Spleen (tissue), 11 donors: ENCODE measurements at regions not wholly inside any gene's neighbourhood (a gene's known extent, or its start where the extent isn't known, plus 50 kb on each side); places are given as distances from the start of the nearest gene placed in this dataset.

ENCODE experiments used
- DNase-seq: peaks from one replicate; pipeline ENCODE4 v3.0.0-alpha.2; 2020
- H3K27ac ChIP-seq, 8 donors: fragments of 200-600 bp; sonication (generic) in 7 of 8; 1 replicate in 4 of 8; 2 replicates in 4 of 8; pipeline versions ENCODE4 v1.5.0 to v1.8.0; 2016 to 2021; ENCODE audit warnings: inconsistent platforms in 4 of 8, mild to moderate bottlenecking in 4 of 8, moderate library complexity in 1 of 8
- H3K27me3 ChIP-seq, 7 donors: fragments of 200-600 bp; sonication (generic) in 6 of 7; replicated peaks in 1 of 7; 1 replicate in 4 of 7; 2 replicates in 3 of 7; pipeline versions ENCODE4 v1.5.0 to v1.8.0; 2016 to 2021; ENCODE audit warnings: inconsistent platforms in 3 of 7, mild to moderate bottlenecking in 1 of 7
- H3K36me3 ChIP-seq, 6 donors: fragments of 200-600 bp; sonication (generic) in 5 of 6; 1 replicate in 4 of 6; 2 replicates in 2 of 6; pipeline versions ENCODE4 v1.5.0 to v1.8.0; 2016 to 2021; ENCODE audit warnings: inconsistent platforms in 2 of 6
- H3K4me1 ChIP-seq, 6 donors: fragments of 200-600 bp; sonication (generic) in 5 of 6; 1 replicate in 3 of 6; 2 replicates in 3 of 6; pipeline versions ENCODE4 v1.5.0 to v1.8.0; 2016 to 2021; ENCODE audit warnings: inconsistent platforms in 3 of 6
- H3K4me3 ChIP-seq, 8 donors: fragments of 200-600 bp; sonication (generic) in 7 of 8; 1 replicate in 4 of 8; 2 replicates in 4 of 8; pipeline versions ENCODE4 v1.5.0 to v1.8.0; 2016 to 2021; ENCODE audit warnings: inconsistent platforms in 4 of 8, mild to moderate bottlenecking in 4 of 8, moderate library complexity in 2 of 8
- H3K9me3 ChIP-seq, 8 donors: fragments of 200-600 bp; sonication (generic) in 7 of 8; 1 replicate in 4 of 8; 2 replicates in 4 of 8; pipeline versions ENCODE4 v1.5.0 to v1.8.0; 2016 to 2021; ENCODE audit warnings: inconsistent platforms in 4 of 8
- POLR2A ChIP-seq, 3 donors: fragments of 450-650 bp; IDR thresholded peaks; one replicate each; pipeline ENCODE4 v1.5.1; 2017; ENCODE audit warnings: antibody characterized with exemption in 3 of 3, mild to moderate bottlenecking in 1 of 3
- POLR2AphosphoS5 ChIP-seq, 3 donors: sonication (generic); formaldehyde crosslinking; IDR thresholded peaks; one replicate each; pipeline ENCODE4 v1.5.1; 2017; ENCODE audit warnings: antibody characterized with exemption in 3 of 3
- WGBS, 5 donors: extraction: QIAGEN DNeasy Blood & Tissue Kit in 3 of 5; methylation state at CpG; one replicate each; pipeline versions ENCODE4 v1.1.5 to v1.1.7; 2013 to 2018; 5-methylcytosine and 5-hydroxymethylcytosine counted together
- intact Hi-C: fragments of 100-400 bp; cut with DNase I; formaldehyde crosslinking; loops from one replicate; pipeline ENCODE4 v1.15.0; 2023; ENCODE audit warnings: low total_unique reads
- TF ChIP-seq, protein P1 (sequence below), 11 experiments: fragments of 200-600 bp in 7 of 11; fragments of 450-650 bp in 4 of 11; sonication (generic) in 4 of 11; IDR thresholded peaks in 8 of 11; conservative IDR thresholded peaks in 3 of 11; 1 replicate in 7 of 11; 2 replicates in 4 of 11; pipeline versions ENCODE4 v1.4.0 to v1.8.0; 2016 to 2021; ENCODE audit warnings: antibody characterized with exemption in 11 of 11, inconsistent platforms in 4 of 11, mild to moderate bottlenecking in 1 of 11
- donor health status: healthy with polysubstance abuse.
- donor health status: DM: no; HTN: no; CAD: no; lungs with moderate emphysema.
- donor health status: DM: no; HTN: no; CAD: no.
- donor health status: Bipolar disorder and iron deficiency.
- donor health status: healthy.
- donor health status: DM: no; HTN: no; CAD: no.
- donor health status: DM: yes; HTN: yes; CAD: no.

DNA sequence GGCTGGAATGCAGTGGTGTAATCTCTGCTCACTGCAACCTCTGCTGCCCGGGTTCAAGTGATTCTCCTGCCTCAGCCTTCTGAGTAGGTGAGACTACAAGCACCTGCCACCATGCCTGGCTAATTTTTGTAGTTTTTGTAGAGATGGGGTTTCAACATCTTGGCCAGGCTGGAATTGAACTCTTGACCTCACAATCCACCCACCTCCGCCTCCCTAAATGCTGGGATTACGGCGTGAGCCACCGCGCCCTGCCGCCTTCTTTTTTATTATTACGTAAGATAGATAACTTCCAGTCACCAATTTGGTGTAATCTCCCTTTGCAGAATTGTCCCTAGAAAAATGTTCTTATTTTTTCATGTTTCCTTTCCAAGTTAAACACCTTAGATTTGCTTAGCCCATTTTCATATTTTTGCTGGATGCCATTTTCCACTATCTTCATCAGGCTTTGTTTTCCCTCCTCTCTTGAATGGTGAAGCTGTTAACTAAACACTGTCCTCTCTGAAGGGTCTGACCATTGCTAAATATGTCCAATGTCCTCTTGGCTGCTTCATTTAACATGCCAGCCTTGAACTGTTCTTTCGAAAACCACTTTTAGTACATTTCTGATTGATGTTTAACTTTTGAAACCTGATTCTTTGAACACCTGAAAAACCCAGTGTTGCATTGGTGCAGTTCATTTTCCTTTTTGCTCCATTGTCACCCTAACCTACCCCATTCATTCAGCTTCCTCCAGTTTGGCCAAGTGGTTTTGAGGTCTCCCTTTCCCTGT, 135.1 kb upstream of the PIK3R1 start:
- intact Hi-C loops: no loop called here
- 83 to 94% (median 91%) methylated on average over 9 of the region's 9 CpGs for WGBS, 5 donors
- no peak for TF ChIP-seq POLR2AphosphoS5 (IDR thresholded peaks at IDR 0.05)
- TF ChIP-seq, protein P1, sequence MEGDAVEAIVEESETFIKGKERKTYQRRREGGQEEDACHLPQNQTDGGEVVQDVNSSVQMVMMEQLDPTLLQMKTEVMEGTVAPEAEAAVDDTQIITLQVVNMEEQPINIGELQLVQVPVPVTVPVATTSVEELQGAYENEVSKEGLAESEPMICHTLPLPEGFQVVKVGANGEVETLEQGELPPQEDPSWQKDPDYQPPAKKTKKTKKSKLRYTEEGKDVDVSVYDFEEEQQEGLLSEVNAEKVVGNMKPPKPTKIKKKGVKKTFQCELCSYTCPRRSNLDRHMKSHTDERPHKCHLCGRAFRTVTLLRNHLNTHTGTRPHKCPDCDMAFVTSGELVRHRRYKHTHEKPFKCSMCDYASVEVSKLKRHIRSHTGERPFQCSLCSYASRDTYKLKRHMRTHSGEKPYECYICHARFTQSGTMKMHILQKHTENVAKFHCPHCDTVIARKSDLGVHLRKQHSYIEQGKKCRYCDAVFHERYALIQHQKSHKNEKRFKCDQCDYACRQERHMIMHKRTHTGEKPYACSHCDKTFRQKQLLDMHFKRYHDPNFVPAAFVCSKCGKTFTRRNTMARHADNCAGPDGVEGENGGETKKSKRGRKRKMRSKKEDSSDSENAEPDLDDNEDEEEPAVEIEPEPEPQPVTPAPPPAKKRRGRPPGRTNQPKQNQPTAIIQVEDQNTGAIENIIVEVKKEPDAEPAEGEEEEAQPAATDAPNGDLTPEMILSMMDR (IDR thresholded peaks at IDR 0.05 in 8 of 11, conservative IDR thresholded peaks at IDR 0.05 in 3 of 11): no peak
- no peak for TF ChIP-seq POLR2A (IDR thresholded peaks at IDR 0.05)

DNA sequence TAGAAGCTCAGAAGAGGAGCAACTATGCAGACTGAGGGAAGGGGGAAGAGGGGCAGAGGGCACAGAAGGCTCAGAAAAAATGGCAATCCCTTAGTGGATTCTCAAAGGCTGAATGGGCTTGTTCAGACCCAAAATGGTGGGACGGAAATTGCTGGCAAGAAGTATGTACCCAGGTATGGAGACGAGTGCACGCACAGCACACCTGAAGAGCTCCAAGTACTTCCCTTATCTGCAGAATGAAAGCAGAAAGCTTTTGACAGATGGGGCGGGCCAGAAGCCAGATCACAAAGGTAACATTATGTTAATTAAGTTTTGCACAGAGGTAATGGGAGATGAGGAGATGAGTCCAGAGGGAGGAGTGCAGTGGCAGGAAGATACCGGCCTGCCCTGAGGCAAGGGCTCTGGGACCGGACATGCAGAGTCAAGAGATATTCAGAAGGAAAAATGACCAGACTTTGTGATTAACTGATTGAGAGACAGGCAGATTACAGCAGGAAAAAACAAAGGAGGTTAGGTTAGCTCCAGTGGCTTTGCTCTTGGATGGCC, 138.1 kb upstream of the PIK3R1 start:
- intact Hi-C loops: no loop called here

More for the DNA sequence above, 135.1 kb upstream of the PIK3R1 start:
- H3K27me3 ChIP-seq: no peaks in the 10 kb centered on the region
- H3K36me3 ChIP-seq: no peaks in the 10 kb centered on the region
- H3K27ac ChIP-seq: no peak overlapping the region
- no peaks in the 10 kb centered on the region for H3K9me3 ChIP-seq
- H3K4me1 ChIP-seq: no peaks in the 10 kb centered on the region
- no peak overlapping the region for H3K4me3 ChIP-seq
- DNase-seq: no peak

DNA sequence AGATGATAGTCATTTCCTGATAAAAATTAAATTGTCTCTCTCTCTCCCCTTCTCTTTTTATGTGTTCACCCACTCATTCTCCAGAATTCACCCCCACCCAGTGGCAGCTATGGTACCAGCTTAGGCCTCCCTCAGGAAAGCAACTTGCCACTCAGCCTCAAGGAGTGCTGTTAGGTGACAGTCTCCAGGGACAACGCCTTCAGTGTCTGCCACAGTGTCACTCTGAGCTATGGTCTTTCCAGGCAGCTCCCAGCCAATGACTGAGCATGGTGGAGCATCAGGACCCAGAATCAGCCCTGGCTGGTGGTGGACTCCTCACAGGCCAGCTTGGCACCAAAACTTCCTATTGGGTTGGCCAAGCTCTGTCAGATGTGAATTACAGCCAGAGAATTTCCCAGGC, 140.9 kb upstream of the PIK3R1 start:
- H3K4me1 ChIP-seq: no peaks in the 10 kb centered on the region
- DNase-seq: no peak
- no peaks in the 10 kb centered on the region for H3K36me3 ChIP-seq
- H3K4me3 ChIP-seq: no peak overlapping the region
- H3K27ac ChIP-seq: no peak overlapping the region
- no peak for TF ChIP-seq POLR2A (IDR thresholded peaks at IDR 0.05)
- TF ChIP-seq, protein P1 (IDR thresholded peaks at IDR 0.05 in 8 of 11, conservative IDR thresholded peaks at IDR 0.05 in 3 of 11): no peak
- no peak for TF ChIP-seq POLR2AphosphoS5 (IDR thresholded peaks at IDR 0.05)
- no peaks in the 10 kb centered on the region for H3K9me3 ChIP-seq
- H3K27me3 ChIP-seq: no peaks in the 10 kb centered on the region
- 86 to 96% (median 90%) methylated on average over 1 of the region's 1 CpG for WGBS, 5 donors
- intact Hi-C loops: no loop called here

More for the DNA sequence above, 138.1 kb upstream of the PIK3R1 start:
- no peak for DNase-seq
- no peak overlapping the region for H3K4me3 ChIP-seq
- H3K36me3 ChIP-seq: no peaks in the 10 kb centered on the region
- H3K27ac ChIP-seq: no peak overlapping the region
- H3K9me3 ChIP-seq: no peaks in the 10 kb centered on the region
- no peaks in the 10 kb centered on the region for H3K27me3 ChIP-seq
- WGBS, 5 donors: 92 to 97% (median 93%) methylated on average over 6 of the region's 6 CpGs
- TF ChIP-seq POLR2A (IDR thresholded peaks at IDR 0.05): no peak
- TF ChIP-seq, protein P1 (IDR thresholded peaks at IDR 0.05 in 8 of 11, conservative IDR thresholded peaks at IDR 0.05 in 3 of 11): no peak
- TF ChIP-seq POLR2AphosphoS5 (IDR thresholded peaks at IDR 0.05): no peak
- H3K4me1 ChIP-seq: no peaks in the 10 kb centered on the region

DNA sequence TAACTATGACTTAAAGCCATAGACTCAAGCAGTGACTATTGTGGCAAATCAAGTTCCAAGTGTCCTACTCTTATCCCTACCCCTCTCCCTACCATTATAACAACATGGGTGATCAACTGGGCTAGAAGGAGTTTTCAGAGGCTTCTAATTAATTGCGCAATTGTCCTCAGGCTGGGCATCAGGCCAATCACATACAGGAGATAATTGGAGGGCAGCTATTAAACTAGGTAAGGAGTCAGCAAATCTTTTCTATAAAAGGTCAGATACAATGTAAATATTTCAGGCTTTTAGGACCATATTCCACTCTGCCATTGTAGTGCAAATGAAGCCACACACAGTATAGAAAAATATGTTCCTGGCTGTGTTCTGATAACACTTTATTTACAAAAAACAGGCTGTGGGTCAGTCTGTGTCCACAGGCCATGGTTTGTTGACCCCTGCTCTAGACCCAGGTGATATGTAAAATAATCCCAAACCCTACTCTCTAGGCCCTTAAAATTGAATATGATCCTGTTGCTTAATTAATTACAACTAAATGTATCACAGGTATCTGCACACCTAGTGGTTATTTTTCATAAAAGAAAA, 141.4 kb upstream of the PIK3R1 start:
- 78 to 100% (median 97%) methylated on average over 1 of the region's 1 CpG for whole genome bisulfite sequencing, 5 donors
- H3K27me3 ChIP-seq: no peaks in the 10 kb centered on the region
- no peaks in the 10 kb centered on the region for H3K9me3 ChIP-seq
- H3K4me1 ChIP-seq: no peaks in the 10 kb centered on the region
- intact Hi-C loops: no loop called here
- H3K4me3 ChIP-seq: no peak overlapping the region
- DNase-seq: no peak
- H3K27ac ChIP-seq: no peak overlapping the region
- TF ChIP-seq, protein P1 (IDR thresholded peaks at IDR 0.05 in 8 of 11, conservative IDR thresholded peaks at IDR 0.05 in 3 of 11): no peak
- TF ChIP-seq POLR2A (IDR thresholded peaks at IDR 0.05) (no peak), POLR2AphosphoS5 (IDR thresholded peaks at IDR 0.05) (no peak)
- no peaks in the 10 kb centered on the region for H3K36me3 ChIP-seq
